GM23338 (cell line): ENCODE measurements at regions not wholly inside any gene's neighbourhood (a gene's known extent, or its start where the extent isn't known, plus 50 kb on each side); places are given as distances from the start of the nearest gene placed in this dataset.
A peak's percentile ranks its signal among the peaks of the same experiment; 100 is the strongest.

Source experiments
- EZH2 ChIP-seq: fragments of 200-600 bp; sonication (generic); IDR thresholded peaks from one replicate; pipeline ENCODE4 v1.8.0; 2017; ENCODE audit warnings: antibody characterized with exemption, mild to moderate bottlenecking, low read depth; ENCODE audit not compliant: unreplicated experiment
- JUNB ChIP-seq: IDR thresholded peaks from one replicate; pipeline ENCODE4 v1.6.1; 2016; ENCODE audit warnings: antibody characterized with exemption; ENCODE audit not compliant: unreplicated experiment
- POLR2AphosphoS5 ChIP-seq: IDR thresholded peaks from 2 replicates; pipeline ENCODE4 v1.6.1; 2016; ENCODE audit warnings: antibody characterized with exemption, low read depth
- ZNF114 ChIP-seq: fragments of 250-450 bp; sonication (Bioruptor Pico); IDR thresholded peaks from 2 replicates; pipeline ENCODE4 v1.5.0; 2020; ENCODE audit warnings: mild to moderate bottlenecking, moderate library complexity
- TF ChIP-seq, protein P1 (sequence below), 2 experiments: fragments of 200-600 bp in 1 of 2; sonication (generic) in 1 of 2; conservative IDR thresholded peaks; 2 replicates each; pipeline versions ENCODE4 v1.5.1 to v1.6.1; 2016 to 2017; ENCODE audit warnings: antibody characterized with exemption in 2 of 2, low read depth in 2 of 2, mild to moderate bottlenecking in 2 of 2, moderate library complexity in 1 of 2

DNA sequence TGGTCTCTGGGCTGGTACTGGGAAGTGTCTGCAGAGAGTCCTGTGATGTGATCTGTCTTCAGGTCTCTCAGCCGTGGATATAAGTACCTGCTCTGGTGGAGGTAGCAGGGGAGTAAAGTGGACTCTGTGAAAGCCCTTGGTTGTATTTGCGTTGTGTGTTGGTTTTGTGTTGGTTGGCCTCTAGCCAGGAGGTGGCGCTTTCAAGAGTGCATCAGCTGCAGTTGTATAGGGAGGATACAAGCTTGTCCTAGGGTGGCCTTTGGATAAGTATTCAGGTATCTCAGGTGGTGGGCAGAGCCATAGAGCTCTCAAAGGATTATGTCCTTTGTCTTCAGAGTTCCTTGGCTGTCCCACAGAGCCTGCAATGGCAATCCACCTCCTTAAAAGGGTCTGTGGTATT, 111.6 kb downstream of the MAGEB17 start:
- TF ChIP-seq, protein P1, sequence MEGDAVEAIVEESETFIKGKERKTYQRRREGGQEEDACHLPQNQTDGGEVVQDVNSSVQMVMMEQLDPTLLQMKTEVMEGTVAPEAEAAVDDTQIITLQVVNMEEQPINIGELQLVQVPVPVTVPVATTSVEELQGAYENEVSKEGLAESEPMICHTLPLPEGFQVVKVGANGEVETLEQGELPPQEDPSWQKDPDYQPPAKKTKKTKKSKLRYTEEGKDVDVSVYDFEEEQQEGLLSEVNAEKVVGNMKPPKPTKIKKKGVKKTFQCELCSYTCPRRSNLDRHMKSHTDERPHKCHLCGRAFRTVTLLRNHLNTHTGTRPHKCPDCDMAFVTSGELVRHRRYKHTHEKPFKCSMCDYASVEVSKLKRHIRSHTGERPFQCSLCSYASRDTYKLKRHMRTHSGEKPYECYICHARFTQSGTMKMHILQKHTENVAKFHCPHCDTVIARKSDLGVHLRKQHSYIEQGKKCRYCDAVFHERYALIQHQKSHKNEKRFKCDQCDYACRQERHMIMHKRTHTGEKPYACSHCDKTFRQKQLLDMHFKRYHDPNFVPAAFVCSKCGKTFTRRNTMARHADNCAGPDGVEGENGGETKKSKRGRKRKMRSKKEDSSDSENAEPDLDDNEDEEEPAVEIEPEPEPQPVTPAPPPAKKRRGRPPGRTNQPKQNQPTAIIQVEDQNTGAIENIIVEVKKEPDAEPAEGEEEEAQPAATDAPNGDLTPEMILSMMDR (conservative IDR thresholded peaks at IDR 0.05; ENCODE audit: low read depth in 2 of 2): peak; percentile 37 to 68
- TF ChIP-seq ZNF114 (no peak), POLR2AphosphoS5 (no peak), JUNB (no peak), EZH2 (no peak)
